Activated CD4-positive, alpha-beta memory T cell treated with anti-CD3 and anti-CD28 coated beads for 36 hours (primary cell): ENCODE measurements at regions not wholly inside any gene's neighbourhood (a gene's known extent, or its start where the extent isn't known, plus 50 kb on each side); places are given as distances from the start of the nearest gene placed in this dataset.

Experiments
- CTCF ChIA-PET: fragments of 350-600 bp; sonication (Branson Sonifier 250); formaldehyde crosslinking; loops from one replicate; lab custom pipeline; 2021; ENCODE audit warnings: antibody characterized with exemption, inconsistent platforms; lab: Charles Lee
- POLR2A ChIA-PET: fragments of 350-600 bp; sonication (Branson Sonifier 250); formaldehyde crosslinking; loops from one replicate; lab custom pipeline; 2021; ENCODE audit warnings: antibody characterized with exemption; lab: Charles Lee
- DNase-seq: peaks from one replicate; pipeline ENCODE4 v3.0.0-alpha.2; 2020
- H3K27ac Mint-ChIP-seq: one replicate; pipeline ENCODE4 v1.8.0; 2021; ENCODE audit warnings: mixed read lengths
- H3K27me3 Mint-ChIP-seq: one replicate; pipeline ENCODE4 v1.8.0; 2021; ENCODE audit warnings: mixed read lengths
- H3K36me3 Mint-ChIP-seq: one replicate; pipeline ENCODE4 v1.8.0; 2021; ENCODE audit warnings: mixed read lengths
- H3K4me1 Mint-ChIP-seq: one replicate; pipeline ENCODE4 v1.8.0; 2021; ENCODE audit warnings: low read depth, mixed read lengths
- H3K4me3 Mint-ChIP-seq: one replicate; pipeline ENCODE4 v1.8.0; 2021; ENCODE audit warnings: mild to moderate bottlenecking, mixed read lengths
- H3K9me3 Mint-ChIP-seq: one replicate; pipeline ENCODE4 v1.8.0; 2021; ENCODE audit warnings: mixed read lengths
- intact Hi-C: fragments of 100-400 bp; cut with micrococcal nuclease; formaldehyde crosslinking; loops from one replicate; pipeline ENCODE4 v1.15.1; 2023

- Mint-ChIP-seq H3K4me1 (no peaks in the 10 kb centered on the region), H3K9me3 (no peaks in the 10 kb centered on the region), H3K27ac (no peak overlapping the region), H3K27me3 (peaks cover 4% of the 10 kb centered on the region), H3K36me3 (no peaks in the 10 kb centered on the region), H3K4me3 (no peak overlapping the region)
- no peak for DNase-seq
- ChIA-PET CTCF (no interaction called here), POLR2A (no interaction called here)
- intact Hi-C loops, result no loop called here
These were observed 50.4 kb downstream of the FHIP1A start for GRCh38 chr4:151459375-151459774.

DNA sequence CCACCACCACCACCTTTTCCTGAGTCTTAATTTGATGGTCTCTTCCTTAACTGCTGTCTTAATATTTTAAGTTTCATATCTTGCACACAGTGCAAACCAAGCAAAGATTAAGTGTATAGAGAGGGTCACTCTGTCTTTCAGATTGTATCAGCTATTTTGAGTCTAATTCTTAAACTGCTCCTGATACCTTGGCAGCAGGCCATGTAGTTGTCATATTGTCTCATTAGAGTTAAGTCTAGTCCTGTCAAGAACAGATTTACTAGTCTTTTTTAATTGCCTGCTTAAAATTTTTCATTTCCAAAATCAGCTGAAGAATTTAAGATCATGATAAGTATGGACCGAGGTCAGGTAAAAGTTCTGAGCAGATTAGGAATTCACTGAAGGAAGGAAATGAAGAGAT lies 51.5 kb downstream of the FHIP1A start:
- intact Hi-C loops, result no loop called here
- Mint-ChIP-seq H3K36me3 (no peaks in the 10 kb centered on the region), H3K9me3 (no peaks in the 10 kb centered on the region), H3K4me3 (no peak overlapping the region), H3K27me3 (peaks cover 8% of the 10 kb centered on the region), H3K4me1 (no peaks in the 10 kb centered on the region), H3K27ac (no peak overlapping the region)
- ChIA-PET CTCF (no interaction called here), POLR2A (no interaction called here)
- no peak for DNase-seq

GRCh38 chr4:151462554-151462953 lies 53.6 kb downstream of the FHIP1A start:
- Mint-ChIP-seq H3K27me3 (peaks cover 12% of the 10 kb centered on the region), H3K36me3 (no peaks in the 10 kb centered on the region), H3K9me3 (no peaks in the 10 kb centered on the region), H3K4me1 (no peaks in the 10 kb centered on the region), H3K4me3 (no peak overlapping the region), H3K27ac (no peak overlapping the region)
- POLR2A ChIA-PET, result no interaction called here
- DNase-seq, result no peak
- intact Hi-C loops, result no loop called here
- CTCF ChIA-PET, result no interaction called here

DNA sequence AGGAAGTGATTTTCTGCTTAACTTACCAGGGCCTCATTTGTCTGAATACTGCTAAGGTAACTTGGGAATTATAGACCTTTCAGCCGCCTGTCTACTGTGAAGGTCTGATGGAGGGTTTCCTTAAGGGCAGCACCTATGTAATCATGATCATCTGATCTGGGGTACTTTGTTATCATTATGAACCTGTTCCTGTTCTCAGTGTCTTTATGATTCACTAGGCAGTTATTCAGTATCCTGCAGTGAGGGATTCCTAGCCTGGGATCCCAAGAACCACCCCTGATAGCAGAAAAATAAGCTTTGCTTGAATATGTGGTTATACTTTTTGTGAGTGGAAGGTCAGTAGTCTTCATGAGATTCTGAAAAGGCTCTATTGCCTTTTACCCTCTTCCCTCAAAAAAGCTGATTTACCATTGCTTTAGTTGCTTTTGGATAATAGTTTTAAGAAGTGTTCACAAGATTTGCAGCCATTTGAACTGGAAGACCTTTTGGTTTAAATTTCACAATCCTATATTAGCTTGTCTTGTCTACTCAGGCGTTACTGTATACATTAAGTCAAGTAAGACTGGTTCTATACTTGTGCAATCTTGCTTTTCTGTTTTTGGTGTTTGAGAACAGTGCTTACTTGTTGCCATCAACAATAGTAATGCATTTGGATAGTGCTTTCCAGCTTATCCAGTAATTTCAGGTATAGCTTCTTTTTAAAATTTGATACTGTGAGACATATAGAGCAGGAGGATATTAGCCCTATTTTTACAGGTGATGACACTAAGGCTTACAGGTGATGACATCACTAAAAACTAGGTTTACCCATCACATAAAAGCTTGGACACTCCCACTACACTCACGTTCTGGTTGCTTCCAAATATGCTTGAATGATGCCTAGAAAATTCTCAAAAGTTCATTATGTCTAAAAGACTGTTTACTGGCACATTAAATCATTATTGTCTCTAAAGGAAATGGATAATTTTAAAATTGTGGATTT lies 60.0 kb downstream of the FHIP1A start:
- POLR2A ChIA-PET, result interaction anchor here (0.6 kb wide), 1 partner anchor 73 kb away, joined by 3 read pairs; no protein-coding TSS in a partner anchor
- CTCF ChIA-PET, result no interaction called here
- H3K9me3 Mint-ChIP-seq, result no peaks in the 10 kb centered on the region

DNA sequence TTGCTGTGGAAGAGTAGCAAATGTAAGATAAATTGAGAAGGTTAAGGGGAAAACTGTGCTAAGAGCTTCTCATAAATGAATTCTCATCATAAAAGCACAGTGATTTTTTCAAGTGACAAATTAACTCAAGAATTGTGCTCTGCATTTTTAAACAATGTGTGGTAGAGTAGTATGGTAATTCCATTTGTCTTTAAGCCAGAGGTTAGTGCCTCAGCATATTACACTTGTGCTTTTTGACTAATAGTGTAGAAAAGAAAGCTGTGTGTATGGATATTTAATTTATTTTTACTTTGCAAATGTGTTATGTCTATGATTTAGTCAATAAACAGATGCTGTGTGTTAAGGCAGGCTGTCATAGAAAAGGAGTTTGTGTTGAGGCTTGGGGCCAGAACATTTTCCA lies 61.0 kb downstream of the FHIP1A start:
- DNase-seq, result no peak
- CTCF ChIA-PET, result no interaction called here
- no peaks in the 10 kb centered on the region for H3K36me3 Mint-ChIP-seq
- H3K27ac Mint-ChIP-seq, result no peak overlapping the region
- POLR2A ChIA-PET, result interaction anchor here (0.6 kb wide), 1 partner anchor 74 kb away, joined by 3 read pairs; no protein-coding TSS in a partner anchor
- intact Hi-C loops, result no loop called here
- H3K4me3 Mint-ChIP-seq, result no peak overlapping the region
- H3K4me1 Mint-ChIP-seq, result no peaks in the 10 kb centered on the region
- no peaks in the 10 kb centered on the region for H3K9me3 Mint-ChIP-seq
- peaks cover 8% of the 10 kb centered on the region for H3K27me3 Mint-ChIP-seq

More for the DNA sequence above, 60.0 kb downstream of the FHIP1A start:
- no peaks in the 10 kb centered on the region for H3K4me1 Mint-ChIP-seq
- intact Hi-C loops, result no loop called here
- H3K27ac Mint-ChIP-seq, result no peak overlapping the region
- H3K4me3 Mint-ChIP-seq, result no peak overlapping the region
- H3K36me3 Mint-ChIP-seq, result no peaks in the 10 kb centered on the region
- no peak for DNase-seq
- peaks cover 10% of the 10 kb centered on the region for H3K27me3 Mint-ChIP-seq

- H3K36me3 Mint-ChIP-seq, result no peaks in the 10 kb centered on the region
- peaks cover 11% of the 10 kb centered on the region for H3K27me3 Mint-ChIP-seq
- DNase-seq, result no peak
- H3K9me3 Mint-ChIP-seq, result no peaks in the 10 kb centered on the region
- intact Hi-C loops, result no loop called here
- no peak overlapping the region for H3K4me3 Mint-ChIP-seq
- ChIA-PET POLR2A (interaction anchor here (0.6 kb wide), 1 partner anchor 19 kb away, joined by 3 read pairs; no protein-coding TSS in a partner anchor), CTCF (no interaction called here)
- no peak overlapping the region for H3K27ac Mint-ChIP-seq
- H3K4me1 Mint-ChIP-seq, result no peaks in the 10 kb centered on the region
These were observed 62.8 kb downstream of the FHIP1A start for GRCh38 chr4:151471728-151472127.

DNA sequence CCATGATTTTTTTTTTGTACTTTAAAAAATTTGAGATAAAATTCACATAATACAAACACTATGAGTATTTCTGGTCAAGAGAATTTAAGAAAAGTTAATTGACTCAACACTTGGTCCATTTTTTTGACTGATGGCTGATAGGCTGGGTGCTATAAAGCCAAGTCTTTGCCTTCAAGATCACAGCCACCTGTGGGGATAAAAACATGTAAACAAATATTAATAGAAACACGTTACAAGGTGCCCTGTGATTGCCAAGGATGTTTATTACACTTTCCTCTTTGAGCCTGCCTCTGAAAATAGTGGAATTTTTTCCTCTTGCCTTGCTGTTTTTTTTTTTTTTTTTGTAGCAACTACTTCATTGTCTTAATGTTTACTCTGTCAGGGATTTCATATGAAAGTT lies 63.3 kb downstream of the FHIP1A start:
- Mint-ChIP-seq H3K9me3 (no peaks in the 10 kb centered on the region), H3K4me3 (no peak overlapping the region), H3K27me3 (peaks cover 9% of the 10 kb centered on the region), H3K36me3 (no peaks in the 10 kb centered on the region), H3K27ac (no peak overlapping the region), H3K4me1 (no peaks in the 10 kb centered on the region)
- ChIA-PET POLR2A (interaction anchor here (0.6 kb wide), 1 partner anchor 18 kb away, joined by 3 read pairs; no protein-coding TSS in a partner anchor), CTCF (no interaction called here)
- intact Hi-C loops, result no loop called here
- no peak for DNase-seq

DNA sequence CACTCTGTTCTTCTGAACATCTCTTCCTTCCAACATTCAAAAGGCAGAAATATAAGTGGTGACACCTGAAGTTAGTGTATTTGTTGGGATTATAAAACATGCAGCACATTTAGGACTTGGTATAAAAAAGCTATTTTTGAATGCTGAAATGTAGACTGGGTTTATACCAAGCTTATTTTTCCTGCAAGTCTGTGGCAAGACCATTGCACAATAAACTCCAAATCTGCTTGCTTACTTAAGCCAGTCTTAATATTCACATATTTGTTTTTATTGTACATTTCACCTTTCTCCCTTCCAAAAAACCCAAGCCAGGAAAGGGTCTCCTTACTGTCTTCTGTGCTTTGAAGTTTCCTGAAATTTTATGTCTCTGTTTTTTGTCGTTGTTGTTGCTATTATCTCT lies 63.7 kb downstream of the FHIP1A start:
- POLR2A ChIA-PET, result no interaction called here
- Mint-ChIP-seq H3K4me1 (no peaks in the 10 kb centered on the region), H3K4me3 (no peak overlapping the region), H3K36me3 (no peaks in the 10 kb centered on the region), H3K27me3 (peaks cover 5% of the 10 kb centered on the region), H3K27ac (no peak overlapping the region), H3K9me3 (no peaks in the 10 kb centered on the region)
- CTCF ChIA-PET, result no interaction called here
- intact Hi-C loops, result no loop called here
- DNase-seq, result no peak

- CTCF ChIA-PET, result no interaction called here
These were observed 64.6 kb downstream of the FHIP1A start for GRCh38 chr4:151473521-151474097.

DNA sequence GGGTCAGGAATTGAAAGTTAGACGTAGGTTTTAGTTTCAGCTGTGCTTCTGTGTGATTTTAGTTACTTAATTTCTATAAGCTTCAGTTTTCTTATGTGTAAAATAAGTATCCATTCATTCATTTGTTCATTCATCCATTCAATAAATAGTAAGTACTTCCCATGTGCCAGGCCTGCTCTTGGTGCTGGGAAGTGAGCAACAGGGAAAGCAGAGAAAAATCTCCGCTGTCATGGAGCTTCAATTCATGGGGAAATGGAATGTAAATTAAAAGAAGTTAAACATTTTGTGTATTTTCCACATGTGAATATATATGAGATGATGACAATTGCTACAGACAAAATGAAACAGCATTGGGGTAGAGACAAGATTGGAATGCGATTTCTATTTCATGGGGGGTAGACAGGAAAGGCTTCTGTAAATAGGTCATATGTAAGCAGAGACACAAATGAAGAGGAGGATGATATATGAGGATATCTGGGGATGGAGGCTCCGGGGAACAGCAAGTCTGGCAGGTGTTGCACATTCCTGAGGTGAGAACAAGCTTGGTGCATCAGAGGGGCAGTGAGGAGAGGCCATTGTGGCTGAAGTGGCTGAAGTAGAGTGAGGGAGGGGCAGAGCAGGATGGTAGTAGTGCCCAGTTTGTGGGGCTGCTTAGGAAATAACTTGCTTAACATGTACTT lies 66.2 kb downstream of the FHIP1A start:
- no peak overlapping the region for H3K27ac Mint-ChIP-seq
- DNase-seq, result no peak
- no peaks in the 10 kb centered on the region for H3K9me3 Mint-ChIP-seq
- intact Hi-C loops, result no loop called here
- H3K27me3 Mint-ChIP-seq, result peaks cover 5% of the 10 kb centered on the region
- POLR2A ChIA-PET, result no interaction called here
- H3K36me3 Mint-ChIP-seq, result no peaks in the 10 kb centered on the region
- CTCF ChIA-PET, result no interaction called here
- H3K4me1 Mint-ChIP-seq, result no peaks in the 10 kb centered on the region
- no peak overlapping the region for H3K4me3 Mint-ChIP-seq

More at GRCh38 chr4:151473521-151474097, 64.6 kb downstream of the FHIP1A start:
- Mint-ChIP-seq H3K4me1 (no peaks in the 10 kb centered on the region), H3K27ac (no peak overlapping the region), H3K4me3 (no peak overlapping the region), H3K36me3 (no peaks in the 10 kb centered on the region), H3K9me3 (no peaks in the 10 kb centered on the region), H3K27me3 (peaks cover 5% of the 10 kb centered on the region)
- no peak for DNase-seq
- POLR2A ChIA-PET, result no interaction called here
- intact Hi-C loops, result no loop called here

GRCh38 chr4:151481813-151482212 lies 72.8 kb downstream of the FHIP1A start:
- POLR2A ChIA-PET, result no interaction called here
- intact Hi-C loops, result no loop called here

DNA sequence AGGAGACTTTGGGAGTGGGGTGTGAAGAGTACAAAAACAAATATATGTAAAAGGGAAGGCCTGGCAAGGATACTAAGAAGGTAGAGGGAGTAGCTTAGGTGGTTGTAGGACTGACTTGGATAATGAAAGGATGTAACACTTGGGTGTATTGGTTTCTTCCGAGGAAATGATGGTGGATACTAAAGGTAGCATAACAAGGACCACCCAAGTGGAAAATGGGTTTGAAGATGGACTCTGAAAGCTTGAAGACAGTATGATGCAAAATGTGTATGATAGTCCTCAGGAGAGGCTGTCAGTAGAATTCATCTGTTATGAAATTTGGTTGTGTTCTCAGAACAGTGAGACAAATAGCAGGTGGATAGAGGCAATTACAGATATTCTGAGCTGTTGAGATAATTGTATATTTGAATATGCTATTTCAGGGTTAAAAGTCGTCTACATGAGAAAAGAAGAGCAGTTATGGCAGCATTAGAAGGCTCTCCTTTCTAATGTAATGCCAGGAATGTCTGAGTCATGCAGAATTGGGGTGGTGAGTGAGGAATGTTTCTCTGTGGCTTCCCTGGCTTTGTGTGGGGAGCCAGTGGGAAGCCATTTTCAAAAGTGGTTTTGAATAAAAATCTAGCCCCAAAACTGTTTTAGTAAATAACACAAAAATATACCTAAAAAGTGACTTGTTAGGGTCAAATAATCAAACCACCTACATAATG lies 75.6 kb downstream of the FHIP1A start:
- H3K9me3 Mint-ChIP-seq, result no peaks in the 10 kb centered on the region
- intact Hi-C loops, result no loop called here
- ChIA-PET CTCF (no interaction called here), POLR2A (no interaction called here)
- no peak overlapping the region for H3K4me3 Mint-ChIP-seq
- H3K4me1 Mint-ChIP-seq, result no peaks in the 10 kb centered on the region
- H3K27me3 Mint-ChIP-seq, result peaks cover 3% of the 10 kb centered on the region
- DNase-seq, result no peak
- peaks cover 1% of the 10 kb centered on the region for H3K36me3 Mint-ChIP-seq
- H3K27ac Mint-ChIP-seq, result no peak overlapping the region

More at GRCh38 chr4:151481813-151482212, 72.8 kb downstream of the FHIP1A start:
- Mint-ChIP-seq H3K4me3 (no peak overlapping the region), H3K4me1 (no peaks in the 10 kb centered on the region), H3K9me3 (no peaks in the 10 kb centered on the region), H3K27me3 (peaks cover 3% of the 10 kb centered on the region), H3K27ac (no peak overlapping the region), H3K36me3 (no peaks in the 10 kb centered on the region)
- CTCF ChIA-PET, result no interaction called here
- no peak for DNase-seq
